Osteoblast (primary cell): ENCODE measurements at regions not wholly inside any gene's neighbourhood (a gene's known extent, or its start where the extent isn't known, plus 50 kb on each side); places are given as distances from the start of the nearest gene placed in this dataset.

Experiments used
- DNase-seq: peaks from one replicate; pipeline ENCODE4 v3.0.0; 2011; ENCODE audit warnings: low spot score, mixed read lengths; ENCODE audit not compliant: insufficient read length; ENCODE audit errors: missing footprints
- H2AFZ ChIP-seq: 2 replicates; pipeline ENCODE4 v1.6.0; 2011; ENCODE audit warnings: mild to moderate bottlenecking, low read length
- H3K27ac ChIP-seq: 2 replicates; pipeline ENCODE4 v1.5.1; 2011; ENCODE audit warnings: mild to moderate bottlenecking, low read depth, low read length, moderate library complexity
- H3K27me3 ChIP-seq: 2 replicates; pipeline ENCODE4 v1.6.0; 2012; ENCODE audit warnings: mild to moderate bottlenecking, control low read depth, inconsistent platforms, low read length, moderate library complexity; ENCODE audit not compliant: insufficient read depth
- H3K36me3 ChIP-seq: 2 replicates; pipeline ENCODE4 v1.5.1; 2011; ENCODE audit warnings: mild to moderate bottlenecking, low read length, control low read depth, moderate library complexity; ENCODE audit not compliant: insufficient read depth
- H3K4me1 ChIP-seq: 2 replicates; pipeline ENCODE4 v1.5.1; 2011; ENCODE audit warnings: mild to moderate bottlenecking, low read length, control low read depth, moderate library complexity; ENCODE audit not compliant: insufficient read depth
- H3K4me2 ChIP-seq: 2 replicates; pipeline ENCODE4 v1.6.0; 2011; ENCODE audit warnings: mild to moderate bottlenecking, low read length; ENCODE audit not compliant: insufficient read depth
- H3K4me3 ChIP-seq: fragments of 200-600 bp; sonication (generic); 3 replicates; pipeline ENCODE4 v1.5.1; 2012; ENCODE audit warnings: mild to moderate bottlenecking, low read length, inconsistent platforms; ENCODE audit not compliant: insufficient read depth
- H3K79me2 ChIP-seq: 2 replicates; pipeline ENCODE4 v1.6.0; 2012; ENCODE audit warnings: mild to moderate bottlenecking, low read length, control low read depth, inconsistent platforms; ENCODE audit not compliant: insufficient read depth
- H3K9me3 ChIP-seq: 2 replicates; pipeline ENCODE4 v1.5.1; 2011; ENCODE audit warnings: low read depth, low read length, control low read depth
- H4K20me1 ChIP-seq: 2 replicates; pipeline ENCODE4 v1.6.0; 2012; ENCODE audit warnings: mild to moderate bottlenecking, low read length, control low read depth; ENCODE audit not compliant: insufficient read depth
- TF ChIP-seq, protein P1 (sequence below): IDR thresholded peaks from 2 replicates; pipeline ENCODE4 v1.5.1; 2011; ENCODE audit warnings: mild to moderate bottlenecking, low read depth, low read length, moderate library complexity; ENCODE audit errors: extremely low read depth

DNA sequence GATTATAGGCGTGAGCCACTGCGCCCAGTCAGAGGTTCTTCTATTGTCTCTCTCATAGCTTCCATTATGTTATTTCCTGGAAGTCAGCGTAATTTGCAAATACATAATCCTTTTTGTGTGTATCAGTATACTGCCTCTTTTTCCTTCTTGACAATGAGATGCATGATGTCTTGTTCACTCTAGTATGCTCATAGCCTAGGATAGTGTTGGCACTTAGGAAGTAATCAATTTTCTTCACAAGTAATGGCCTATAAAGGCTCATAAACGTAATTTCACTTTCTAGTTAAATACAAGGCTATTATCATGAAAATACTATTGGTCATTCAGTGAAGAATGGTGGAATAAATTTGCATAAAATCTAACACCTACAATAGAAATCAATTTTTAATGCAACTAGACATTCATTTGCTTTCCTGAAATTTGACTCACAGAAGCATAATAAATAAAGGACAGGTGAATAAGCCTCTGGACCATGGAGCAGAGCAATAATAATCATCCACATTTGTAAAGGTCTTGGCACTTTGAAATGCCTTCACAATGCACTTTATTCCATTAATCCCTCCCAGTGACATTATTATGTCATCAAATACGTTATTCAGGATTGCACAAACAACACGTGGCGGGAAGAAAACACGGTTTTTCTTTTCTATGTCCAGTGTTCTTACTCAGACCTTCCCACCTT lies 366.9 kb upstream of the BTBD3 start:
- Histone ChIP-seq H3K79me2 (no peaks in the 10 kb centered on the region), H3K27ac (no peak overlapping the region), H3K4me3 (no peak overlapping the region), H4K20me1 (no peaks in the 10 kb centered on the region), H2AFZ (no peak overlapping the region), H3K4me1 (no peaks in the 10 kb centered on the region), H3K4me2 (no peak overlapping the region), H3K9me3 (no peaks in the 10 kb centered on the region), H3K27me3 (peaks cover 3% of the 10 kb centered on the region), H3K36me3 (no peaks in the 10 kb centered on the region)
- no peak for DNase-seq
- TF ChIP-seq, protein P1, sequence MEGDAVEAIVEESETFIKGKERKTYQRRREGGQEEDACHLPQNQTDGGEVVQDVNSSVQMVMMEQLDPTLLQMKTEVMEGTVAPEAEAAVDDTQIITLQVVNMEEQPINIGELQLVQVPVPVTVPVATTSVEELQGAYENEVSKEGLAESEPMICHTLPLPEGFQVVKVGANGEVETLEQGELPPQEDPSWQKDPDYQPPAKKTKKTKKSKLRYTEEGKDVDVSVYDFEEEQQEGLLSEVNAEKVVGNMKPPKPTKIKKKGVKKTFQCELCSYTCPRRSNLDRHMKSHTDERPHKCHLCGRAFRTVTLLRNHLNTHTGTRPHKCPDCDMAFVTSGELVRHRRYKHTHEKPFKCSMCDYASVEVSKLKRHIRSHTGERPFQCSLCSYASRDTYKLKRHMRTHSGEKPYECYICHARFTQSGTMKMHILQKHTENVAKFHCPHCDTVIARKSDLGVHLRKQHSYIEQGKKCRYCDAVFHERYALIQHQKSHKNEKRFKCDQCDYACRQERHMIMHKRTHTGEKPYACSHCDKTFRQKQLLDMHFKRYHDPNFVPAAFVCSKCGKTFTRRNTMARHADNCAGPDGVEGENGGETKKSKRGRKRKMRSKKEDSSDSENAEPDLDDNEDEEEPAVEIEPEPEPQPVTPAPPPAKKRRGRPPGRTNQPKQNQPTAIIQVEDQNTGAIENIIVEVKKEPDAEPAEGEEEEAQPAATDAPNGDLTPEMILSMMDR, result no peak

DNA sequence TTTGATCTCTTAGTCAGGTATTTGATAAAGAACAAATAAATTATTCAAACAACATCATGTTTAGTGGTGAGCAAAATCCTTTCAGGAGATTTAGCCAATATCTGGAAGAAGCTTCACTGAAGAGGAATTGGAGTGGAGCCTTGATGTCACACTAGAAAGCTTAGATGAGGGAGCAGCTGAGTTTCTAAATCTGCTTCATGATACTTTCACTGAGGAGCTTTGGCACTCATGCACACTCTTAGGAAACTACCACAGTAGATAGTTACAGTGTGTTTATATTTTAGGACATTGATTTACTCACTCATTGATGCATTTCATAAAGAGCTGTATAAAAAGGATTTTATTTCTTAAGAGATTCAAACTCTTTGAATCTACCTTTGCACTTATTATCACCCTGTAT lies 366.2 kb upstream of the BTBD3 start:
- Histone ChIP-seq H3K27me3 (peaks cover 3% of the 10 kb centered on the region), H3K79me2 (no peaks in the 10 kb centered on the region), H3K4me1 (no peaks in the 10 kb centered on the region), H2AFZ (no peak overlapping the region), H3K27ac (no peak overlapping the region), H3K4me2 (no peak overlapping the region), H3K9me3 (no peaks in the 10 kb centered on the region), H3K36me3 (no peaks in the 10 kb centered on the region), H4K20me1 (no peaks in the 10 kb centered on the region), H3K4me3 (no peak overlapping the region)
- DNase-seq, result no peak
- TF ChIP-seq, protein P1, result no peak

DNA sequence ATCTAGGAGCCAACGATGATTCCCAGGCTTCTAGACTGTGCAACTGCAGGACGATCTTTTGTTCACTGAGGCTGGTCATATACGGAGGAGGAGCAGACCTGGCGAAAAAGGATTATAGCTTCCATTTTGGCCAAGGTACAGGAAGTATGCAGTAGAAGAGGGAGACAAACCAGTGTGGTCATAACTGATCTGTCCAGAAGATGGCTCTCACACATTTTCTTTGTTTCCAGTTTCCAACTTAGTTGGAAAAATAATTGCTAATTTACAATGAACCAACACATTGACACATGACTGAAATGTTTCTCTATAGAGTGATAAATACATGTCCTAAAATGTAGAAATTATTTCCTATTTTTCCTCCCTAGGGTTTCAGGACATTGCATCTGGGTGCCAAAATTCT lies 364.1 kb upstream of the BTBD3 start:
- peaks cover 3% of the 10 kb centered on the region for H3K27me3 ChIP-seq
- H3K4me3 ChIP-seq, result no peak overlapping the region
- no peak overlapping the region for H2AFZ ChIP-seq
- H3K79me2 ChIP-seq, result no peaks in the 10 kb centered on the region
- no peaks in the 10 kb centered on the region for H4K20me1 ChIP-seq
- no peaks in the 10 kb centered on the region for H3K9me3 ChIP-seq
- H3K4me1 ChIP-seq, result no peaks in the 10 kb centered on the region
- TF ChIP-seq, protein P1, result peak; percentile 45
- H3K27ac ChIP-seq, result no peak overlapping the region
- no peak for DNase-seq
- H3K36me3 ChIP-seq, result no peaks in the 10 kb centered on the region
- H3K4me2 ChIP-seq, result no peak overlapping the region

DNA sequence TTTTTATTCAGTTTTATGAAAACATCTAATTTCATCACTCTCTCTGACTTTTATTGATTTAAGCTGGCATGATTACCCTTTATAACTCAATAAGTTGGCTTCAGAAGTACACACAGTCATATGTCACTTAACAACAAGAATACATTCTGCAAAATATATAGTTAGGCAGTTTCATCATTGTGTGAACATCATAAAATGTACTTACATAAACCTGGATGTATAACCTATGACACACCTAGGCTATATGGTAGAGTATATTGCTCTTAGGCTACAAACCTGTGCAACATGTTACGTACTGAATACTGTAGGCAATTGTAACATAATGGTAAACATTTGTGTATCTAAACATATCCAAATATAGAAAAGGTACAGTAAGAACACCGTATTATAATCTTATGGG lies 362.2 kb upstream of the BTBD3 start:
- no peak for DNase-seq

More for the DNA sequence above, 362.2 kb upstream of the BTBD3 start:
- Histone ChIP-seq H3K4me2 (no peak overlapping the region), H3K36me3 (no peaks in the 10 kb centered on the region), H4K20me1 (no peaks in the 10 kb centered on the region), H3K27me3 (no peaks in the 10 kb centered on the region), H3K9me3 (no peaks in the 10 kb centered on the region), H3K4me1 (no peaks in the 10 kb centered on the region), H3K27ac (no peak overlapping the region), H3K4me3 (no peak overlapping the region), H3K79me2 (no peaks in the 10 kb centered on the region), H2AFZ (no peak overlapping the region)
- TF ChIP-seq, protein P1, result no peak
